ENCODE measurements at regions not wholly inside any gene's neighbourhood (a gene's known extent, or its start where the extent isn't known, plus 50 kb on each side); places are given as distances from the start of the nearest gene placed in this dataset.

DNA sequence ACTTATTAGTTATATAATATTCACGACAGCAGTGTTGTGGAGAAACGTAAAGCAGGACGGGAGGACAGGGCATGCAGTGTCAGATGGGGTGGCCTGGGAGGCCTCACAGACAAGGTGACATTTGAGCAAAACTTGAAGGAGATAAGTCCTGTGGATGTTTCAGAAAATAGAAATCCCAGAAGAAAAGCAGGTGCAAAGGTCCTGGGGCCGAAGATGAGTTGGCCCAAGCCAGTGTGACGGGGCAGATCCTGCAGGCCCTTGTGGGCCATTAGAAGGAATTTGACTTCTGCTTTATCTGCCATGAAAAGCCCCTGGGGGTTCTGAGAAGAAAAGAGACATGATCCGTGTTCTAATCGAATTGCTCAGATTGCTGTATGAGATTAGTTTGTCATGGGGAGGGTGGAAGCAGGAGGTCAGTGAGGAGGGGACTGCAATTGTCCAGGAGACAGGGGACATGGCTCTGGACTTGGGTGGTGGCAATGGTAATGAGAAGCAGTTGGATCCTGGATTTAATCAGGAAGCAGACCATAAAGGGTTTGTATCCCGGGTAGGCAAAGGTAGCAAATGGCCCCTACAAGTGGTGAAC is 437.4 kb upstream of the SULF2 start:
- H3K9me3 ChIP-seq (ENCODE audit: low read depth), result no peaks in the 10 kb centered on the region
- H3K79me2 ChIP-seq (ENCODE audit: low read depth), result no peaks in the 10 kb centered on the region
- H3K4me1 ChIP-seq, result no peaks in the 10 kb centered on the region
- no peak overlapping the region for H3K27ac ChIP-seq
- no peaks in the 10 kb centered on the region for H4K20me1 ChIP-seq (ENCODE audit: low read depth)
- Mint-ChIP-seq H3K9me3 (peaks cover 5% of the 10 kb centered on the region), H3K27me3 (ENCODE audit: insufficient read depth, low read depth) (peaks cover 10% of the 10 kb centered on the region), H3K27ac (peak overlapping the region; percentile 79), H3K36me3 (no peaks in the 10 kb centered on the region), H3K4me1 (peaks cover 2% of the 10 kb centered on the region), H3K4me3 (no peak overlapping the region)
- TF ChIP-seq EZH2phosphoT487 (IDR thresholded peaks at IDR 0.05), result no peak
- TF ChIP-seq, protein P1, sequence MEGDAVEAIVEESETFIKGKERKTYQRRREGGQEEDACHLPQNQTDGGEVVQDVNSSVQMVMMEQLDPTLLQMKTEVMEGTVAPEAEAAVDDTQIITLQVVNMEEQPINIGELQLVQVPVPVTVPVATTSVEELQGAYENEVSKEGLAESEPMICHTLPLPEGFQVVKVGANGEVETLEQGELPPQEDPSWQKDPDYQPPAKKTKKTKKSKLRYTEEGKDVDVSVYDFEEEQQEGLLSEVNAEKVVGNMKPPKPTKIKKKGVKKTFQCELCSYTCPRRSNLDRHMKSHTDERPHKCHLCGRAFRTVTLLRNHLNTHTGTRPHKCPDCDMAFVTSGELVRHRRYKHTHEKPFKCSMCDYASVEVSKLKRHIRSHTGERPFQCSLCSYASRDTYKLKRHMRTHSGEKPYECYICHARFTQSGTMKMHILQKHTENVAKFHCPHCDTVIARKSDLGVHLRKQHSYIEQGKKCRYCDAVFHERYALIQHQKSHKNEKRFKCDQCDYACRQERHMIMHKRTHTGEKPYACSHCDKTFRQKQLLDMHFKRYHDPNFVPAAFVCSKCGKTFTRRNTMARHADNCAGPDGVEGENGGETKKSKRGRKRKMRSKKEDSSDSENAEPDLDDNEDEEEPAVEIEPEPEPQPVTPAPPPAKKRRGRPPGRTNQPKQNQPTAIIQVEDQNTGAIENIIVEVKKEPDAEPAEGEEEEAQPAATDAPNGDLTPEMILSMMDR (IDR thresholded peaks at IDR 0.05), result no peak
- TF ChIP-seq EZH2 (IDR thresholded peaks at IDR 0.05), result no peak
- H3K9ac ChIP-seq, result no peak overlapping the region
- no peaks in the 10 kb centered on the region for H3K27me3 ChIP-seq
- DNase-seq (ENCODE audit: low spot score), result no peak
- no peak overlapping the region for H3K4me3 ChIP-seq
- H2AFZ ChIP-seq (replicated peaks), result no peak overlapping the region
- H3K36me3 ChIP-seq, result no peaks in the 10 kb centered on the region
- no peaks in the 10 kb centered on the region for H3F3A ChIP-seq (ENCODE audit: low read depth)
- no peak overlapping the region for H3K4me2 ChIP-seq

DNA sequence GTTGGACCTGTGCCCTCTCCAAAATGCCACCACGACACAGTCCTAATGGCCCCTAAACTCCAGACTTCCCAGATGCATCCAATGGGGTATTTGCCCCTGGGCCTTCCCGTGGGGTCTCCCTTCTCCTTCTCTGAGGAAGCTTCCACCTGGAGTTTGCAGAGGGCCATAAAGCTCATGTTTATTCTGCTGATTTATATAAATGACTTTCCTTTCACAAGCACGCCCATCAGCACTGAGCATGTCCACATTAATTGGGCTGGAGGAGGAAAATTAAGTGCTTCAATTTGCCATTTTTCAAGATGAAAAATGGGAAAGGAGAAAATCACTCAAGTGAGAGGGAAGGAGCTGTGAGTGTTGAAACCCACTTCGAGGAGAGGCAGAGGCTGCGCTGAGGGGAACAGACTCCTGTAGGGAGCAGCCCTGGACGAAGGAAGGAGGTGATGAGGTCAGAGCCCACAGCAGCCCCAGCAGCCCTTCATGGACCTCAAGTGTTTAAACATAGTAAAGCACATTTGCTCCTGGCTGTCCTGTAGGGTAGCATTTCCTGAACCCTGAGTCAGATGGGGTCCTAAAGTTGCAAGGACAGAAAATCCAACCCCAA is 434.9 kb upstream of the SULF2 start:
- H3K9ac ChIP-seq, result no peak overlapping the region
- no peaks in the 10 kb centered on the region for H4K20me1 ChIP-seq (ENCODE audit: low read depth)
- no peak overlapping the region for H3K4me3 ChIP-seq
- H3K27ac ChIP-seq, result no peak overlapping the region
- Mint-ChIP-seq H3K9me3 (peaks cover 5% of the 10 kb centered on the region), H3K27ac (no peak overlapping the region), H3K27me3 (ENCODE audit: insufficient read depth, low read depth) (peaks cover 5% of the 10 kb centered on the region), H3K36me3 (no peaks in the 10 kb centered on the region), H3K4me1 (peaks cover 8% of the 10 kb centered on the region), H3K4me3 (no peak overlapping the region)
- H3F3A ChIP-seq (ENCODE audit: low read depth), result no peaks in the 10 kb centered on the region
- H2AFZ ChIP-seq (replicated peaks), result no peak overlapping the region
- DNase-seq (ENCODE audit: low spot score), result no peak
- no peaks in the 10 kb centered on the region for H3K9me3 ChIP-seq (ENCODE audit: low read depth)
- TF ChIP-seq, protein P1 (IDR thresholded peaks at IDR 0.05), result no peak
- TF ChIP-seq EZH2 (IDR thresholded peaks at IDR 0.05), result no peak
- no peak for TF ChIP-seq EZH2phosphoT487 (IDR thresholded peaks at IDR 0.05)
- no peak overlapping the region for H3K4me2 ChIP-seq
- no peaks in the 10 kb centered on the region for H3K36me3 ChIP-seq
- H3K4me1 ChIP-seq, result no peaks in the 10 kb centered on the region
- no peaks in the 10 kb centered on the region for H3K27me3 ChIP-seq
- no peaks in the 10 kb centered on the region for H3K79me2 ChIP-seq (ENCODE audit: low read depth)

DNA sequence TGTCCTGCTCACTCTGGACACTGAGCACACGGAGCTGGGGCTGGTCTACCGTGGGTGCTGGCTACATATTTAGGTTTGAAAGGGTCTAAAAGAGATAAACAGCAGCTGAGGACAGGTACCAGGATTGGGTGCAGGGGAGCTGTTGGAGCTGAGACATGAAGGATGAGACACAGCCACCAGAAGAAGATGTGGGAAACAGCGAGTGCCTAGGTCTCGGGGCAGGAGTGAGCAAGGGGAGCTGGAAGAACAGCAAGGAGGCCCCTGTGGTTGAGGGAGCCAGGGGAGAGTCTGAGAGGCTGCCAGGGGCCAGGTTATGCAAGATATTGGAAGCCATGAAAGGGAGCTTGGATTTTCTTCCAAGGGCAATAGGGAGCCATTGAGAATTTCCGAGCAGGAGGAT is 434.0 kb upstream of the SULF2 start:
- Histone ChIP-seq H3K4me1 (no peaks in the 10 kb centered on the region), H3K4me3 (no peak overlapping the region), H3K27me3 (no peaks in the 10 kb centered on the region), H3K9me3 (ENCODE audit: low read depth) (no peaks in the 10 kb centered on the region), H3K36me3 (no peaks in the 10 kb centered on the region), H2AFZ (replicated peaks) (no peak overlapping the region), H3K9ac (no peak overlapping the region), H3K4me2 (no peak overlapping the region), H4K20me1 (ENCODE audit: low read depth) (no peaks in the 10 kb centered on the region), H3K79me2 (ENCODE audit: low read depth) (no peaks in the 10 kb centered on the region), H3F3A (ENCODE audit: low read depth) (no peaks in the 10 kb centered on the region), H3K27ac (no peak overlapping the region)
- H3K36me3 Mint-ChIP-seq, result no peaks in the 10 kb centered on the region
- no peak for DNase-seq (ENCODE audit: low spot score)
- peaks cover 8% of the 10 kb centered on the region for H3K27me3 Mint-ChIP-seq (ENCODE audit: insufficient read depth, low read depth)
- H3K4me3 Mint-ChIP-seq, result no peak overlapping the region
- H3K9me3 Mint-ChIP-seq, result peaks cover 5% of the 10 kb centered on the region
- peaks cover 7% of the 10 kb centered on the region for H3K4me1 Mint-ChIP-seq
- TF ChIP-seq EZH2 (IDR thresholded peaks at IDR 0.05) (no peak), EZH2phosphoT487 (IDR thresholded peaks at IDR 0.05) (no peak)
- TF ChIP-seq, protein P1 (IDR thresholded peaks at IDR 0.05), result no peak
- no peak overlapping the region for H3K27ac Mint-ChIP-seq
